ENCODE measurements at regions not wholly inside any gene's neighbourhood (a gene's known extent, or its start where the extent isn't known, plus 50 kb on each side); places are given as distances from the start of the nearest gene placed in this dataset.

DNA sequence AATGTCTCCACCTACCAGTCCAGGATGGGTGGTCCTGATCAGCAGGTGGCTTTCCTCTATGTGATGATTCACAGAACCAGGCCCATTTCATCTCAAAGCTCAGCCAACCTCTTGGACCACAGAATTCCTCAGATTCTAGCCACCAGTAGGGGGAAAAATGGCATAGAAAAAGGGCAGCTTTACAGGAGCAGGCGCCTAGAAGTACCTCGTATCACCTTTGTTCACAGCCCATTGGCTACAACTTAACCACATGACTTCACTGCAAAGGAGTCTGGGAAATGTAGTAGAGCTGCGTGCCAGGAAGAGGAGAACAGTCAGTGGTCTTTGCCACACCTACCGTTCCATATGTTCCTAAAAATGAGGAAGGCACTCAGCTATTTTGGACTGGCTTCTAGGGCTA is 62.8 kb upstream of the DTNA start:
- FAIRE-seq: no peak

DNA sequence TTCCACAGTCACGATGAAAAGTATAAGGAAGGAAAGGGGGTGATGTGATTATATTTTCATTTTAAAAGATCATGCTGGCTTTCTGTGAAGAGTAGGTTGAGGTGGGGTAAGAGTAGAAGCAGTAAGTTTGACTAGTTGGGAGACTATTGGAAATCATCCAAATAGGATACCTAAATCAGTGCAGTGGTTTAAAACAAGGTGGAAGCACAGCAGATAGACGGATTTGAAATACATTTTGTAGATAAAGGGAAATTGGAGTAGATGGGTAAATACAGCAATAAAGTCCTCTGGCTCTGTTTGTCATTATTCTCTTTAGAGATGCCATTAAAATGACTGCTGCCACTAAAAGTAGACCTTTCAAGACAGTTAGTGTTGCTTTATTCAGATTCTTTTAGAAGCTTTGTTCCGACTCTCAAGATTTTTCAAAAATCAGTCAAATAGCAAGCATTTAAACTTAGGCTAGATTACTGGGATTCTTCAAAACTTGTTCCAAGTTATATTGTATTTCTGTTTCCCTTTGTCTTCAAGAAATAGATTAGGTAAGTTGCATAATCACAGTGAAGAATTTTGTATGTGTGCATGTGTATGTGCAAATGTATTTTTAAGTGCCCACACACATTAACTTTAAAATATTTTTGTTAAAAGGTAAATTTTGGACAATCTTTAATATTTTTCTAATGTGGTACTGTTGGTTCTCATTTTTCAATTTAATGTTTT is 61.7 kb upstream of the DTNA start:
- FAIRE-seq: no peak

DNA sequence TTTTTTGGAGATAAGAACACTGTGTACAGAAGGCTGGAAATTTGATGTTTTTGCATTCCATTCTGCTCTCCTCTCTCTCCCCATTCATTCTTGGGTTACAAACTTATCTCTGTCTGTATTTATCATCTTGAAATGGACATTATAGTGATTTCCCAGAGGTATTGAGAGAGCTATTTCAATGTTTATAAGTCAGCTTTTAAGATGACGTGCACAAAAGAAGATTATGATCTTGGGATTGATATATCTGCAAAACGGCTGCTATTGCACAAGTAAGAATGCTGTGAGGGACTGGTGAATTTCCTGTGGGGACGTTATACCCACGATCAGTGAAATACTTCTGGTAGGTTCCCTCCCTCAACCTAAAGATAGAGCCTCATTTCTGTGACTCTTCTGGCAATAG is 61.0 kb upstream of the DTNA start:
- FAIRE-seq: no peak

DNA sequence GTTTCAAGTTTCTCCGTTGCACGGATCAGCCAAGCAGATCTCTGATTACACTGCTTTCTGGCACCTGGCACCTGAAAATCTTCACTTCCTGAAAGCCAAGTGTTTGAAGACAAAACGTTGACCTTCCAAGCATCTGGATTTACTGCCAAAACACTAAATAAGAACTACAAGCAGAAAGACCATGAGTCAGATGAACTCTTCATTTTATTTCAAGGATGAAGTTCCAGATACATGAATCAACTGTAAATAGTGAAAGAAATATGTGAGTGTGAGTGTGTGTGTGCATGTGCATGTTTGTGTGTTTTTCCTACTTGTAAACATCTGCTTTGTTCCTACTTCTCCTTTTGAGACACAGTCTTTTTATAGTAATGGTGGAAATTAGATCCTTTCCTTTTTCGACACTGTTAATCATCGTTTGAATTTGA is 60.0 kb upstream of the DTNA start:
- FAIRE-seq: no peak

DNA sequence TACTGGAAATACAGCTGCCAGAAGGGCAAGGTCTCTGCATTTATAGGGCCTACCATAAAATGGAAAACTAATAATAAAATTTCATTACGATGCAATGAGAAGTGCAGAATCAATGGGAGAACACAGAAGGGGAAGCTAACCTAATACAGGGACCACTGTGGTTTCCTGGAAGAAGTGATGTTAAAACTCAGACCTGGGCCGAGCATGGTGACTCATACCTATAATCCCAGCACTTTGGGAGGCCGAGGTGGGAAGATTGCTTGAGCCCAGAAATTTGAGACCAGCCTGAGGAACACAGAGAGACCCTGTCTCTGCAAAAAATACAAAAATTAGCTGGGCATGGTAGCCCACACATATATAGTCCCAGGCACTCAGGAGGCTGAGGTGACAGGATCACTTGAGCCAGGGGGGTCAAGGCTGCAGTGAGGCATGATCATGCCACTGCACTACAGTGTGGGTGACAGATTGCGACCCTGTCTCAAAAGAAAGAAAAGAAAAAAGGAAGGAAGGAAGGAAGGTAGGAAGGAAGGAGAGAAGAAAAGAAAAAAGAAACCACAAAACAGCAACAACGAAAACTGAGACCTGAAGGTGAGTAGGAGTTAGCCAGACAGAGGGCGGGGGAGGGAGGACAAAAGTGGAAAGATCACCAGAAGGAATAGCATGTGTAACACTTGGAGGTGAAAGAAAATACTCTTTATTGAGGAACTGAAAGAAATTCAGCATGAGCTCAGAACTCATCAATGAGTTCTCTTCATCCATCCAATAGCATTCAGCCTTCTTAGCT is 58.3 kb upstream of the DTNA start:
- no peak for FAIRE-seq

DNA sequence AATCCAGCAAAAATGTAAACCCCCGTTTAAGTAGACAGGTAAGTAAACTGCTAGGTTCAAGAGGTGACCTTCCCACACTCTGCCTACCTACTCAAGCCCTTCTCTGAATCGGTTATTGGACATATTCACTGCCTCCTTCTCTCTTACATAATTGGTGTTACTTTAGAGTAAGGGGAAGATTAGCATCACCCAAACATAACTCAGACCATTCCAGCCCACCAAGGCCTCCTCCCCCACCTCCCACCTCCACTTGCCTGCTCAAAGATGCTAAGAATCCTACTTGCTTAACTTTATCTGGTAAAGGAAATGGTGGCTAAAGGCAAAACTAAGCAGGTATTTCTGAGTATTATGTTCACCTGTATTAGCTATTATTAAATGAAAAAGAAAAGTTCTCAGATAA is 55.0 kb upstream of the DTNA start:
- FAIRE-seq: no peak

DNA sequence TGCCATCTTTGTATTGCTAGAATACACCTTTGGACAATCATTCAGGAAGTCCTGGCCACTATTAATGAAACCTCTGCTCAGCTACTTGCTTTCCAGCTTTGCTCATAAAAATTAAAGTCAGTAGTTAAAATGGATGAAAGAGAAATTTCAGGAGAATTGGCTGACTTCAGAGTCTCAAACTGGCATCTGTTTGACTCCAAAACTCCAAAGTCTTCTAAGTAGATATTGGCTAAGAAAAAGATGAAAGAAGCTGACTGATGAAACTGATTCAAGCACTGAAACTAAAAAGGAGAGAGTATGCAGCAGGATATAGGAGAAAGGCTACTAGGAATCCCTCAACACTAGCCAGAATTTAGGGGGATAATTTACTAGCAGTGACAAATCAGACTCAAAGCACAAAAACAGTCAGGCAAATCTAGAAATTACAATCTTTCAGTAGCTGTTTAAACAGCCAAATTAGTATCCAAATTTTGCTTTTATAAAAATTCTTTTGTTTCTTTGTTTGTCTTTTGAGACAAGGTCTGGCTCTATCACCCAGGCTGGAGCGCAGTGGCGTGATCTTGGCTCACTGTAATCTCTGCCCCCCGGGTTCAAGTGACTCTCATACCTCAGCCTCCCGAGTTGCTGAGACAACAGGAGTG is 52.1 kb upstream of the DTNA start:
- FAIRE-seq: no peak

DNA sequence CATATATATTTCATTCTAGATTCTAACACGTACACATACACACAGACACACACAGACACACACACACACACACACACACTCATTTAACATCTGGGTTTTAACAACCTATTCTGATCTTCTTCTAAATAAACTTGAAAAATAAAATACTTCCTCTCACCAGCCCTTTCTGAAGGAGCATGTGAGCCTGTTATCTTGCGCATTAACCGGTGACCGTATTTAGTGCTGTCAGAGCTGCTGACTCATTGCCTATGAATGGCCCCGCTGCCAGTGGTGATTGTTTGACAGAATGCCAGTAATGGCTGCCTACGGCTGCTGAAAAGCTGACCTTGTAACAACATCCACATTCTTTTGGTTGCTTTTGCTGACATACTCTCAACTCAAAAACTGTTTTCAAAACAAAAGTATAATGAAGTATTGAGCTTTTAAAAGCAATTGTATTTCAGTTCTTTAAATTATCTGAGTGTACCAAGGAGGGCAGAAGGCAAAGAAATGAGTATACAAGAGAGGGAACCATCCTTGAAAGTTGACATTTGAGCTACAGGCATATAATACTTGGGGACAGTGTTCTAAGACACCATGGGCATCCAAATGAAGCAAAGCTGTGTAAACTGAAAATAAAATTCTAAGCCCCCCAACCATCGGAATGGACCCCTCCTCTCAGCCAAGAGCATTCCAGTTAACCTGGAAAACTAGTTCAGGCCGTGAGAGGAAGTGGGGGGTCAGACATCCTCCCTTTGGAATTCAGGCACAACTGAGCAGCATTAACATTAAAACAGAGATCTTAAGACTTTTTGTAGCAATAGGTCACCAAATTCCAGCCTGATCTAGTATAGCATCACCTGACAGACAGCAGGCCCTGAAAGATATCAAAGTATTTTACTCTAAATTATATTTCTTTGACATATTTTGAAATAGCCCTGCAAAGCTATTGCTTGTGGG is 50.2 kb upstream of the DTNA start:
- FAIRE-seq: no peak
